Ishikawa (cell line): ENCODE measurements at regions not wholly inside any gene's neighbourhood (a gene's known extent, or its start where the extent isn't known, plus 50 kb on each side); places are given as distances from the start of the nearest gene placed in this dataset.

ENCODE experiments used
- CEBPB ChIP-seq: IDR thresholded peaks from 2 replicates; pipeline ENCODE4 v1.6.1; 2012
- CREB1 ChIP-seq: IDR thresholded peaks from 2 replicates; pipeline ENCODE4 v1.6.1; 2012; ENCODE audit warnings: low read depth
- EGR1 ChIP-seq: IDR thresholded peaks from 2 replicates; pipeline ENCODE4 v1.6.1; 2012
- EP300 ChIP-seq: IDR thresholded peaks from 2 replicates; pipeline ENCODE4 v1.6.1; 2012; ENCODE audit warnings: borderline replicate concordance
- FOXM1 ChIP-seq: IDR thresholded peaks from 2 replicates; pipeline ENCODE4 v1.6.1; 2012; ENCODE audit warnings: low read depth, borderline replicate concordance
- NFIC ChIP-seq: IDR thresholded peaks from 2 replicates; pipeline ENCODE4 v1.6.1; 2012
- RAD21 ChIP-seq: IDR thresholded peaks from 2 replicates; pipeline ENCODE4 v1.6.1; 2012; ENCODE audit warnings: low read depth
- TAF1 ChIP-seq: IDR thresholded peaks from 2 replicates; pipeline ENCODE4 v1.6.1; 2012; ENCODE audit warnings: low read depth, mild to moderate bottlenecking
- TCF12 ChIP-seq: IDR thresholded peaks from 2 replicates; pipeline ENCODE4 v1.6.1; 2012; ENCODE audit warnings: low read depth
- TEAD4 ChIP-seq: IDR thresholded peaks from 2 replicates; pipeline ENCODE4 v1.6.1; 2012
- YY1 ChIP-seq: IDR thresholded peaks from 2 replicates; pipeline ENCODE4 v1.6.1; 2012; ENCODE audit warnings: low read depth
- ZBTB7A ChIP-seq: IDR thresholded peaks from 2 replicates; pipeline ENCODE4 v1.6.1; 2012; ENCODE audit warnings: low read depth
- TF ChIP-seq, protein P1 (sequence below): IDR thresholded peaks from 2 replicates; pipeline ENCODE4 v1.6.1; 2012
- TF ChIP-seq, protein P2 (sequence below): IDR thresholded peaks from 2 replicates; pipeline ENCODE4 v1.6.1; 2012; ENCODE audit warnings: low read depth, mild to moderate bottlenecking
- TF ChIP-seq, protein P3 (sequence below): IDR thresholded peaks from 2 replicates; pipeline ENCODE4 v1.6.1; 2012

DNA sequence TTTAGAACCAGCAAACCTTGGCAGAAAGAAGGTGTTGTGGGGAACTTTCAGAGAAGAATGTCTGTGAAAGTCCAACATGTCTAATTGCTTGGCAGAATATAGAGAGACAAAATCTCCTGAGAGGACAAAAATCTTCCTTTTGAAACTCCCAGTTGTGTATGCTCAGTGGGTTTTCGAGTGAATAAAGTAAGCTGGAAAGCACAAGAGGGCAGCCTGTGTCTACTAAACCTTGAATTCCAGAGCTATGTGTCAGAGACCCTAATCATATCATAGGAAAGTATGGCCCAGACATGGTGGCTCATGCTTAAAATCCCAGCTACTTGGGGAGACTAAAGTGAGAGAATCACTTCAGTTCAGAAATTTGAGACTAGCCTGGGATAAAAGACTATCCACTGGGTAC is 661.2 kb downstream of the SLC16A7 start:
- peak; percentile 57 for TF ChIP-seq RAD21
- TF ChIP-seq, protein P1, sequence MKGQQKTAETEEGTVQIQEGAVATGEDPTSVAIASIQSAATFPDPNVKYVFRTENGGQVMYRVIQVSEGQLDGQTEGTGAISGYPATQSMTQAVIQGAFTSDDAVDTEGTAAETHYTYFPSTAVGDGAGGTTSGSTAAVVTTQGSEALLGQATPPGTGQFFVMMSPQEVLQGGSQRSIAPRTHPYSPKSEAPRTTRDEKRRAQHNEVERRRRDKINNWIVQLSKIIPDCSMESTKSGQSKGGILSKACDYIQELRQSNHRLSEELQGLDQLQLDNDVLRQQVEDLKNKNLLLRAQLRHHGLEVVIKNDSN, result no peak
- no peak for TF ChIP-seq EGR1
- TF ChIP-seq YY1, result no peak

DNA sequence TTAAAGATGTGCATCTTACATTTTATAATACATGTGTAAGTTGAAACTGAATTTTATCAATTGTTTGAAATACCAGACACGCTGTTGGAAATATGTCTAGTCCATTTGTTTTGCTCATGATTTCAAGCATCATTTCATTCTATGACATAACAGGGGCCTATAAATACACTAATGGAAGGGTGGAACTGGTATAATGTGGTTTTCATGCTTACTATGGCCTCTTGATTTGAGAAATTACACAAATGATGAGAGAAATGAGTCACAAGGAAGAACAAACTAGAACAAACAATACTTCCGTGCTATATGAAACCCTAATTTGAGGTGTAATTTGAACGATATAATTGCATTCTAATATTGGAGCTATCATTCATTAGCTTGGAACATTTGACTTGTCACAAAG is 663.4 kb downstream of the SLC16A7 start:
- TF ChIP-seq RAD21 (no peak), FOXM1 (no peak), EP300 (no peak), TEAD4 (no peak), CREB1 (no peak), NFIC (no peak), TAF1 (no peak)
- TF ChIP-seq, protein P1, result no peak
- TF ChIP-seq, protein P2, sequence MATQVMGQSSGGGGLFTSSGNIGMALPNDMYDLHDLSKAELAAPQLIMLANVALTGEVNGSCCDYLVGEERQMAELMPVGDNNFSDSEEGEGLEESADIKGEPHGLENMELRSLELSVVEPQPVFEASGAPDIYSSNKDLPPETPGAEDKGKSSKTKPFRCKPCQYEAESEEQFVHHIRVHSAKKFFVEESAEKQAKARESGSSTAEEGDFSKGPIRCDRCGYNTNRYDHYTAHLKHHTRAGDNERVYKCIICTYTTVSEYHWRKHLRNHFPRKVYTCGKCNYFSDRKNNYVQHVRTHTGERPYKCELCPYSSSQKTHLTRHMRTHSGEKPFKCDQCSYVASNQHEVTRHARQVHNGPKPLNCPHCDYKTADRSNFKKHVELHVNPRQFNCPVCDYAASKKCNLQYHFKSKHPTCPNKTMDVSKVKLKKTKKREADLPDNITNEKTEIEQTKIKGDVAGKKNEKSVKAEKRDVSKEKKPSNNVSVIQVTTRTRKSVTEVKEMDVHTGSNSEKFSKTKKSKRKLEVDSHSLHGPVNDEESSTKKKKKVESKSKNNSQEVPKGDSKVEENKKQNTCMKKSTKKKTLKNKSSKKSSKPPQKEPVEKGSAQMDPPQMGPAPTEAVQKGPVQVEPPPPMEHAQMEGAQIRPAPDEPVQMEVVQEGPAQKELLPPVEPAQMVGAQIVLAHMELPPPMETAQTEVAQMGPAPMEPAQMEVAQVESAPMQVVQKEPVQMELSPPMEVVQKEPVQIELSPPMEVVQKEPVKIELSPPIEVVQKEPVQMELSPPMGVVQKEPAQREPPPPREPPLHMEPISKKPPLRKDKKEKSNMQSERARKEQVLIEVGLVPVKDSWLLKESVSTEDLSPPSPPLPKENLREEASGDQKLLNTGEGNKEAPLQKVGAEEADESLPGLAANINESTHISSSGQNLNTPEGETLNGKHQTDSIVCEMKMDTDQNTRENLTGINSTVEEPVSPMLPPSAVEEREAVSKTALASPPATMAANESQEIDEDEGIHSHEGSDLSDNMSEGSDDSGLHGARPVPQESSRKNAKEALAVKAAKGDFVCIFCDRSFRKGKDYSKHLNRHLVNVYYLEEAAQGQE, result no peak

DNA sequence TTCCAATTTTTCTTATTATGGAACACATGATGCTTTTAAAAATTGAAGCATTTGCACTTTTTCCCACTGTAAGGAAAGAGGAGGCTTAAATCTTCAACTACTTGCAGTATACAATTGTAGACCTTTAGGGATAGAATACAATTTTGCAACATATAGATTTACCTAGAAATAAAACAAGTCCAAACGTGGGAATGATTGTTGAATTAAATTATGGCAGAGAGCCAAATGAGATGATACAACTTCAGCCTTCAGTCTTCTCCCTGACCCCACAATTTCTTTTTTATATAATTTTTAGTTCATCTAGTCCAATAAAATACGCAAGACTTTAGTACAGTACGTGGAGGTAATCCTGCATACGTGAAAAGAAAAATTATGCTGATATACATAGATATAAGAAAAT is 666.5 kb downstream of the SLC16A7 start:
- TF ChIP-seq FOXM1 (no peak), ZBTB7A (no peak), EGR1 (no peak), TEAD4 (no peak), EP300 (no peak)
- TF ChIP-seq, protein P2, result no peak

DNA sequence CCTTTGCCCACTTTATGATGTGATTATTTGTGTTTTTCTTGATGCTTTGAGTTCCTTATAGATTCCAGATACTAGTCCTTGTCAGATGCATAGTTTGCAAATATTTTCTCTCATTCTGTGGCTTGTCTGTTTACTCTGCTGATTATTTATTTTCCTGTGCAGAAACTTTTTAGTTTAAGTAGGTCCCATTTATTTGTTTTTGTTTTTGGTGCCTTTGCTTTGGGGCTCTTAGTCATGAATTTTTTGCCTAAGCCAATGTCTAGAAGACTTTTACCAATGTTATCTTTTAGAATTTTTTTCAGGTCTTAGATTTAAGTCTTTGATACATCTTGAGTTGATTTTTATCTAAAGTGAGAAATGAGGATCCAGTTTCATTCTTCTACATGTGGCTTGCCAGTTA is 667.3 kb downstream of the SLC16A7 start:
- TF ChIP-seq NFIC (no peak), CREB1 (no peak), TEAD4 (no peak), EGR1 (no peak), ZBTB7A (no peak), RAD21 (no peak), TAF1 (no peak), CEBPB (no peak), YY1 (no peak), EP300 (no peak)
- TF ChIP-seq, protein P2, result no peak
- TF ChIP-seq, protein P1, result no peak

DNA sequence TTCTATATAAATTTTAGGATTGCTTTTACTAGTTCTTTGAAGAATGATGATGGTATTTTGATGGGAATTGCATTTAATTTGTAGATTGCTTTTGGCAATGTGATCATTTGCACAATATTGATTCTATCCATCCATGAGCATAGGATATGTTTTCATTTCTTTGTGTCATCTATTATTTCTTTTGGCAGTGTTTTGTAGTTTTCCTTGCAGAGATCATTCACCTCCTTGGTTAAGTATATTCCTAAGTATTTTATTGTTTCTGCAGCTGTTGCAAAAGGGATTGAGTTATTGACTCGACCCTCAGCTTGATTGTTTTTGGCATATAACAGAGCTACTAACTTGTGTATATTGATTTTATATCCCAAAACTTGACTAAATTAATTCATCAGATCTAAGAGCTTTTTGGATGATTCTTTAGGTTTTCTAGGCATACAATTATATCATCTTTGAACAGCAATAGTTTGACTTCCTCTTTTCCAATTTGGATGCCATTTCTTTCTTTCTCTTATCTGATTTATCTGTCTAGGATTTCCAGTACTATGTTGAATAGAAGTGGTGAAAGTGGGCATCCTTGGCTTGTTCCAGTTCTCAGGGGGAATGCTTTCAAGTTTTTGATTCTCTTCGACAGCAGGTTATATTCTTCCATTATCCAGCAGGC is 668.1 kb downstream of the SLC16A7 start:
- TF ChIP-seq EGR1 (no peak), CEBPB (no peak), EP300 (no peak)

DNA sequence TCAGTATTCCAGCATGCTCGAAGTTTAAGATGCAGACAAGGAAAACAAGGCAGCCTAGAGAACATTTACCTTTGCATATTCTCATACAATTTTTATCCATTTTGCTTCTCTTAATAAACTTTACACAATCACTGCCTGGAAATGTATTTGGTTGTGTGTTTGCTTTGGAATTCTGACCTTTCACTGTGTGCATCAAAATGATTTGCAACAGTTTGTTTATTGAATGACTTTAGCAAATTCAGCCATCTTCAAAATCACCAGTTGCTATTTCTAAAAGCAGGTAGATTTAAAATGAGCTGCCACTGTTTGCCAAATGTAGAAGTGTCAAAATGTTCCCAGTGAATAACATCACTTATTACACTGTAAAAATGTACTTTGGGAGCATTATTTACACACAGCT is 669.9 kb downstream of the SLC16A7 start:
- TF ChIP-seq CEBPB (no peak), TCF12 (no peak), FOXM1 (no peak), RAD21 (no peak), TEAD4 (no peak), EGR1 (no peak), YY1 (no peak), CREB1 (no peak), ZBTB7A (no peak), EP300 (no peak), NFIC (no peak), TAF1 (no peak)
- TF ChIP-seq, protein P3, sequence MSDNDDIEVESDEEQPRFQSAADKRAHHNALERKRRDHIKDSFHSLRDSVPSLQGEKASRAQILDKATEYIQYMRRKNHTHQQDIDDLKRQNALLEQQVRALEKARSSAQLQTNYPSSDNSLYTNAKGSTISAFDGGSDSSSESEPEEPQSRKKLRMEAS, result no peak
- TF ChIP-seq, protein P2, result no peak
- TF ChIP-seq, protein P1, result no peak
